PC-3 (cell line): ENCODE measurements at regions not wholly inside any gene's neighbourhood (a gene's known extent, or its start where the extent isn't known, plus 50 kb on each side); places are given as distances from the start of the nearest gene placed in this dataset.

Experiments
- CTCF ChIP-seq: fragments of 300-600 bp; sonication (generic); conservative IDR thresholded peaks from 2 replicates; pipeline ENCODE4 v1.5.1; 2017; ENCODE audit warnings: antibody characterized with exemption, low read depth, mild to moderate bottlenecking, low read length
- EZH2phosphoT487 ChIP-seq: fragments of 300-600 bp; sonication (generic); IDR thresholded peaks from 2 replicates; pipeline ENCODE4 v1.6.1; 2018; ENCODE audit warnings: mild to moderate bottlenecking, antibody characterized with exemption, low read length, borderline replicate concordance

DNA sequence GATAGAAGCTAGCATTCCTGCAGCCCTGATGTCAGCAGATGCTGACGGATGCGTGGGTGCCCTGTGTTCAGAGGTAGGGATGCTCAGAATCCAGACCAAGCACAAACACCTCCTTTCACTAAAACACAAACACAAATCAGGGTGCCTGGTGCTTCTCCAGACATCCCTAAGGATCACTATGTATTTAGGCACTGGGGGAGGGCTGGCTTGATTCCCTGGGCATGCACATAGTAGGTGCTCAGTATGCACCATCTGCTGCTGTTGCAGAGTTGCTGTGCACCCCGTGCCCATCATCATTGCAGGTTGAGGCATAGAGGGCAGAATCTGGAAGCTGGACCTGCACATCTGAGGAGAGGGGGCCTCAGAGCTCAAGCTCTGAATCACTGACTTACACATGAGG is 114.8 kb downstream of the PHETA1 start:
- TF ChIP-seq CTCF (no peak), EZH2phosphoT487 (no peak)
